Occipital lobe (tissue), 1 donor: ENCODE measurements at regions not wholly inside any gene's neighbourhood (a gene's known extent, or its start where the extent isn't known, plus 50 kb on each side); places are given as distances from the start of the nearest gene placed in this dataset.

ENCODE experiments used
- DNase-seq: peaks from one replicate; lab custom pipeline; 2025; lab: John Stamatoyannopoulos, UW

- DNase-seq: no peak
These were observed 756.1 kb upstream of the DPPA4 start for GRCh38 chr3:110093411-110093810.

DNA sequence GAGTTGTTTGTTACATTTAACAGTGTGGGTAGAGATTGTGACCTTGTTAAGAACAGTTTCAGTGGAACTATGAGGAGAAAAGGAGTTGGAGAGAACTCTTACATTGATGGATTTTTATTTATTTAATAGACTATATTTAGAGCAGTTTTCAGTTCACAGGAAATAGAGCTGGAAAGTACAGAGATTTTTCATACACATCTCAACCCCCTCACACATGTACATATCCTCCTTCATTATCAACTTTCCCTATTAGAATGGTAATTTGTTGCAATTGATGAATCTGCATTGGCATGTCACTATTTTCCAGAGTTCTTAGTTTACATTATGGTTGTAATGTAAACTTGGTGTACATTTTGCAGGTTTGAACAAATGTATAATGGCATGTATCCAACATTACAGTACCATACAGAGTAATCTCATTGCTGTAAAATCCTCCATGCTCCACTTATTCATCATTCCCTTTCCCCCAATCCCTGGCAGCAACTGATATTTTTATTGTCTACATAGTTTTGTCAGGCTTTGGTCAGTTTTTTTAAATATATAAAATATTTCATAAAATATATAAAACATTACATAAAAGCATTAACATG is 756.6 kb upstream of the DPPA4 start:
- DNase-seq: no peak

DNA sequence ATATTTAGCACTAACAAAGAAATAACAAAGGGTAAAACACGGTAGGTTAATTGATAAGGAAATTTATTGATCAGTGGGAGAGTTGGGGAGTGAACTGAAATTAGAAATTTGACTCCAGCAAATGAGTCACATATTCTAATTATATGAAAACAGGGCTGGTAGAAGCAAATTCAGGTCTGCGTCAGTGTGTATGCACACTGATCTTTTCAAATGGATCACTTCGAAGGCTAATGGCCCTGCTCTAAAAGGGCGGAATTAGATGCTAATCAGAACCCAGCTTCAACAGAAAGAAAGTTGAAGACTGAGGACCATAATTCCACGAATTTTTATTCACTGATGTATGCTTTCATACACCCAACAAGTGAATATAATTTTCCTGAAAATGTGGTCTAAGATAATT is 762.4 kb upstream of the DPPA4 start:
- DNase-seq: no peak

GRCh38 chr3:110101361-110101760 is 764.0 kb upstream of the DPPA4 start:
- DNase-seq: no peak

GRCh38 chr3:110106805-110107204 is 769.5 kb upstream of the DPPA4 start:
- DNase-seq: no peak

DNA sequence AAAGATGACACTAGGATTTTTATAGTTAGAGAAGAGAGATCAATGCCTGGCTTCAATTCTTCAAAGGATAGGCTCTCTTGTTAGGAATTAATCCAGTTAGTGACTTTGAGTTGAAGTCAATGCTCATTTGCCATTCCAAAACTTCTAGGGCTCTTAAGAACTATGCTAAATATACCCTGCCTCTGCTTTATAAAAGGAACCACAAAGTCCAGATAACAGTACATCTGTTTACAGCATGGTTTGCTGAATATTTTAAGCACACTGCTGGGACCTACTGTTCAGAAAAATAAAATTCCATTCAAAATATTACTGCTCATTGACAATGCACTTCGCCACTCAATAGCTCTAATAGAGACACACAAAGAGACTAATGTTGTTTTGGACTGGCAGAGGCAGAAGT is 786.6 kb upstream of the DPPA4 start:
- DNase-seq: no peak

GRCh38 chr3:110126065-110126464 is 788.7 kb upstream of the DPPA4 start:
- DNase-seq: no peak

- DNase-seq: no peak
These were observed 796.6 kb upstream of the DPPA4 start for GRCh38 chr3:110133971-110134370.

GRCh38 chr3:110139048-110139447 is 801.7 kb upstream of the DPPA4 start:
- DNase-seq: no peak

DNA sequence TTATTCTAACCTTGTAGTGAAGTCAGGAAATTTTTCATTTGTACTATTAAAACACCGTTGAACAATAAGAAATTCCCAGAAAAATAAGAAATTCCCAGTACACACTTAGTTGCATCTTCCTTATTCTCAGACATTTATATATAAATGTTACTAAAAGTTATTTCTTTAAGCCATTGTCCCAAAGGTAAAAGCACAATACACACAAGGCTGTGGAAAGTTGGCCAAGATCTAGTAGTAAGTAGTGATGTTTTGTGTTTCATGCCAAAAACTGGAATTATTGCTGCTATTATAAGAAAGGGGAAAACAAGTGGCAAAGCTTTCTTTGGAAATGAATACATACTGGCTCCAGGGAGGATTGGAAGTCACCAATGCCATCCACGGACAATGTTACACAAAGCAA is 802.5 kb upstream of the DPPA4 start:
- DNase-seq: no peak

DNA sequence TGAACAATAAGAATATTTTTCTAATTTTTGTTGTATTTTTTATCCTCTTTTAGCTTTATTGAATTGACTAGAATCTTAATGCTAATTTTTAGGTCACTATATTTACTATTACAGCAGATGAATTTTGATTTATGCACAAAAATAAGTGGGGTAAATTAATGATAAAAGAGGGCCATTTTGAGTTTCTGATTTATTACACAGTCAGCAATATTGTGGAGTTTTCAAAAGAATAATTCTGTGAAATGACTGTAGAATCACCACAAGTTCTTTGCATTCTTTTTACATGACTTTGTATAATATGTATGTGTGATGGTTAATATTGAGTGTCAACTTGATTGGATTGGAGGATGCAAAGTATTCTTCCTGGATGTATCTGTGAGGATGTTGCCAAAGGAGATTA is 812.4 kb upstream of the DPPA4 start:
- no peak for DNase-seq

DNA sequence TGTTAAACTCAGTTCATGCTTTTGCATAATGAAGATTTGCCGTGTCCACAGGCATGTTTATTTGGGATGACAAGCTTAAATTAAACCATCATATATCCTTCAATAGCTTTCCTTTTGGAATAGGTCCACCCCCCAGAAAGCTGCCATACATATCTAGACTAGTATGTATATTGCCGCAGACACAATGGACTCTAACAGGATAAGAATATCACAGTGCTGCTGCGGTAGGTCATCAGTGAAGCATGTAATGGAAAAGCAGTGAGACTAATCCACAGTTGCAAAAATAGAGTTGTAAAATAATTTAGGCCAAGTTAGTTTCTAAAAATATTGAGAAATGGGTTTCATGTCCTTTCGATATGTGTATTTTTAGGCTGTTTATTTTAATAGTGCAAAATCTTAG is 819.9 kb upstream of the DPPA4 start:
- DNase-seq: no peak

- no peak for DNase-seq
These were observed 827.5 kb upstream of the DPPA4 start for GRCh38 chr3:110164632-110165369.

DNA sequence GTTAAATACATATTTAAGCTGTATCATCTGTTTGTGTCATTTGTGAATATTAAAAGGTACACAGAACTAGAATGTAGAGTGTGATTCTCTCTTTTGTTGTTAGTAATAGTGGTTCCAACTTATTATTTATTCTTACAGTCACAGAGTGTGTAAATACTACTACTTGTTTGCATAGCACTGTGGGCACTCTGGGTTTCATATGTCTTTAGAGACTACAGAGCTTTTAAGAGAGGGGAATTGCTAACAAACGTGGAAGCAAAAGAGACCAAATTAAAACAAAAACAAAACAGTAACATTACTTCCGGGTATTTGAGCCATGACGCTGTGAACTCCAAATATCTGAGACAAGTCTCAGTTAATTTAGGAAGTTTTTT is 828.0 kb upstream of the DPPA4 start:
- no peak for DNase-seq

DNA sequence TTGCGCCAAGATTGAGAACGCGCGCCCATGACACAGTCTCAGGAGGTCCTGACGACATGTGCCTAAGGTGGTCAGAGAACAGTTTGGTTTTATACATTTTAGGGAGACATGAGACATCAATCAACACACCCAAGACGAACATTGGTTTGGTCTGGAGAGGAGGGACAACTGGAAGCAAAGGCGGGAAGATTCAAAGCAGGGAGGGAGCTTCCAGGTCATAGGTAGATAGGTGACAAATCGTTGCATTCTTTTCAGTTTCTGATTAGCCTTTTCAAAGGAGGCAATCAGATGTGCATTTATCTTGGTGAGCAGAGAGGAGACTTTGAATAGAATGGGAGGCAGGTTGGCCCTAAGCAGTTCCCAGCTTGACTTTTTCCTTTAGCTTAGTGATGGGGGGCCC is 828.4 kb upstream of the DPPA4 start:
- DNase-seq: no peak

- DNase-seq: no peak
These were observed 829.4 kb upstream of the DPPA4 start for GRCh38 chr3:110166791-110167190.

DNA sequence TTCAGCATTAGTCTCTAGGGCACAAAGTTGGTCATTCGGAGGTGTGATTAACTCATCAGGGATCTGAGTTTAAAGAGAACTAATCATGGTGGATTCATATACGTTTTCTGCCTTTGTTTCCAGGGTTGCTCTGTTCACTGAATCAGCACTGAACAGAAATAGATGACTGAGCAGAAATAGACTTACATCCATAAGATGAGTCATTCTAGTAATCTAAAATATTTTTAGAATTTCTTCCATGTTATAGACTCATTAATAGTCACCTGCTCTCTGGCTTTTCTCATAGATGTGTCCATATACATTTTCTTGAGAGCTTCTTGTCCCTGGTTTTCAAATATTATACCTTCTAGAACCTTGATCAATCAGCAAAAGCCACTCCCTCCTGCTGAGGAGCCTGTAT is 837.6 kb upstream of the DPPA4 start:
- DNase-seq: no peak

GRCh38 chr3:110178965-110179364 is 841.6 kb upstream of the DPPA4 start:
- DNase-seq: no peak

- no peak for DNase-seq
These were observed 843.4 kb upstream of the DPPA4 start for GRCh38 chr3:110180733-110181132.

DNA sequence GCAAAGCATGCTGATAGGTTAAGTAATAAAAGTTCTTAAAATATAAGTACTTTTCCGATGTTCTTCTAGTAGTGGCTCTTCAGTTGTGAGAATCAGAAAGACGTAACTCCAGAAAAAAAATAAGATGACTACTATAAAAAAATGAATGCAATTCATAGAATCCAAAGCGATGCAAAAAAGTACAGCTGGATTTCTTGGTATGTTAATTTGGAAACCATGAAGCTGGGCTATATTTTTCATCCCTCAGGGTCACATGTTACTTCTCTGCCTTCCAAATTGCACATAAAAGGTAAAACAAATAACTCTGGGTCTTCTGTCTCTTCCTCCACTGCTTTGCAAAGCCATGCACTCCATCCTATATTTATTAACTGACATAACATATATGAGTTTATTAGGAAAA is 843.9 kb upstream of the DPPA4 start:
- DNase-seq: no peak

- DNase-seq: no peak
These were observed 847.2 kb upstream of the DPPA4 start for GRCh38 chr3:110184536-110184935.

DNA sequence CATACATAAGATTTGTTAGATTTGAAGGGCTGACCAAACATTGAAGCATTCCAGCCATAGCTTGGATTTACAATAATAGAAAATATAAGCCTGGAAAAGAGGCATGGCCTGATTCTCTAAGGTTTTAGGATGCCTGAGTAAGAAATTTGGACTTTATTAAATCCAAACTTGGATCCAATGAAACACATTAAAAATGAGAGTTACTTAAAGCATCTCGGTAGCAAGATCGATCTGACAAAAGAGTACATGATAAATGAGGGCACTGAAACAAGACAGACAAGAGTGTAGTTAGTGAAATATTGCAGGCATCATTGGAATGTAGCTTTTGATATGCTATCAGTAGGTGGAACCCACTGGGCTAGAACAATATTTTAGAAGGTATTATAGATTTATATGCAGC is 855.7 kb upstream of the DPPA4 start:
- DNase-seq: no peak

DNA sequence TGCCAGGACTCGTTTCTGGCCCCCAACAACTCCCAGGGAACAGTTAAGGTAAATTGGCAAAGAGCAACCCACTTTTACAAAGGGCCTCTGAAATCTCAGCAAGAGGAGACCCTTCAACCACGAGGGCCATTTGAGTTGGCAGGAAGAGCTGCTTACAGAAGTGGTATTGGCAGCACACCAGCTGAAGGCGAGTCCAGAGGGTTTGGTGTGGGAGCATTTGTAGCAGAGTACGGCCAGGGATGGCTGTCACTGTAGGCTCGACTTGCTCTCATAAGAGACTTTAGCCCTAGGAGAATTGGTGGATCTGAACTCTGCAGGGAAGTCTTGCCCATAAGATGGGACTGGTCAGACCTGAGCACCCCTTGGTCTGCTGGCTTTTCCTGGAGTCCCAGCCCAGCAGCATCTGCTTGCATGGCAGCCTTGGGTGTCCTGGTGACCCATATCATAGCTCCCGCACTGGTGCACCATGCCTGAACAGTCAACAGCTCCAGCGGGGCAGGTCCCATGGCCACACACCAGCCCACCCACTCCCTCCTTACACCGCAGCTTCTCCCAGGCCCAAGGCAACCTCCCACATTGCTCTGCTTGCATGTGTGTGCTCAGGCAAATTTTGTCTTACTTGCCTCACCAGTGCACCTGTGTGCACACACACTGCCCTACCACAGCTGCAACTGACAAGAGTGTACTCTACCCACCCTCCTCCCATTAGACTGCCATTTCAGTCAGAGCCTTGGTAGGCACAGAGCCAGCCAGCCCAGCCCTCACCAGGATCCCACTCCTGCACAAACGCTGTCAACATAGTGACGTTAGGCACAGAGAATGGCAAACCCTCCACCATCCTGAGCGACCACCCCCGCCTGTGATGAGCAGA is 861.6 kb upstream of the DPPA4 start:
- no peak for DNase-seq
